ENCODE measurements at regions not wholly inside any gene's neighbourhood (a gene's known extent, or its start where the extent isn't known, plus 50 kb on each side); places are given as distances from the start of the nearest gene placed in this dataset.

DNA sequence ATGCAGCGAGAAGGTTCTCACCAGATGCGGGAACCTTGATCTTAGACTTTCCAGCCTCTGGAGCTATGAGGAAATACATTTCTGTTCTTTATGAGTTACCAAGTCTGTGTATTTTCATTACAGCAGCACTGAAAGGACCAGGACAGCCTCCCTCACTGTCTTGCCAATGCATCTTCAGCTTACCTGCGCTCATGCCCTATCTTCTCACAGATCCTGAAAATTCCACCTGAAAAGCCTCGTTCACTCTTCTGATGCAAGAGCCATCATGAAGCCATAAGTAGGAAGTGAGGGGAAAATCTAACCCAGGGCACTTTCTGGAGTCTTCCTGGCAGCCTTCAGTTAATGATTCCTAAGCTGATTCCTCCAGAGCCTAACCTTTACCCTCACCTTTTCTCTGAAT, 194.0 kb downstream of the SALL1 start:
- Histone ChIP-seq H3K27me3 (ENCODE audit: control insufficient read depth, insufficient read depth, low read length) (no peaks in the 10 kb centered on the region), H3K4ac (ENCODE audit: low read depth, low read length) (no peak overlapping the region), H3K9me1 (ENCODE audit: insufficient read depth, low read length) (no peaks in the 10 kb centered on the region), H3K14ac (replicated peaks; ENCODE audit: low read depth, low read length) (no peak overlapping the region), H4K8ac (ENCODE audit: low read depth in 2 of 2, low read length in 2 of 2) (no peak overlapping the region), H2BK20ac (ENCODE audit: low read depth, low read length) (no peak overlapping the region), H3K4me1 (ENCODE audit: control insufficient read depth, insufficient read depth, low read length) (no peaks in the 10 kb centered on the region), H2BK15ac (ENCODE audit: low read depth, low read length) (no peak overlapping the region), H3K4me3 (ENCODE audit: insufficient read depth, low read depth, low read length) (no peak overlapping the region), H3K18ac (ENCODE audit: low read depth, low read length) (no peak overlapping the region), H3K23ac (ENCODE audit: low read depth, low read length) (no peak overlapping the region), H2BK5ac (ENCODE audit: low read depth, low read length, poor library complexity, severe bottlenecking) (no peak overlapping the region), H3K27ac (ENCODE audit: insufficient read depth, low read length) (no peak overlapping the region), H2AK9ac (replicated peaks; ENCODE audit: low read depth, low read length, poor library complexity) (no peak overlapping the region), H3K56ac (ENCODE audit: extremely low read depth, insufficient read depth, low read length) (no peak overlapping the region), H3K79me1 (ENCODE audit: low read depth in 1 of 2, low read length in 2 of 2) (no peaks in the 10 kb centered on the region), H4K5ac (ENCODE audit: low read depth, low read length) (no peak overlapping the region), H4K91ac (ENCODE audit: insufficient read depth, low read depth, low read length) (no peak overlapping the region), H2AFZ (replicated peaks; ENCODE audit: low read length, poor library complexity) (no peak overlapping the region), H4K20me1 (ENCODE audit: insufficient read depth, low read length) (no peaks in the 10 kb centered on the region), H3K9me3 (ENCODE audit: control insufficient read depth, insufficient read depth, low read length) (no peaks in the 10 kb centered on the region), H3K9ac (ENCODE audit: low read depth, low read length) (no peak overlapping the region), H2AK5ac (ENCODE audit: low read depth, low read length) (no peak overlapping the region), H3K36me3 (ENCODE audit: control insufficient read depth, insufficient read depth, low read length) (no peaks in the 10 kb centered on the region), H2BK120ac (ENCODE audit: low read depth, low read length) (no peak overlapping the region), H3K4me2 (ENCODE audit: low read depth, low read length) (no peak overlapping the region)
- dilution Hi-C loops (cut with HindIII; ENCODE audit: low sequenced_read_pairs, unreplicated experiment): no loop called here
- TF ChIP-seq FOS (IDR thresholded peaks at IDR 0.05; ENCODE audit: low read depth, low read length) (no peak), CEBPB (IDR thresholded peaks at IDR 0.05; ENCODE audit: low read depth, low read length) (no peak), SMC3 (IDR thresholded peaks at IDR 0.05; ENCODE audit: low read depth, low read length) (no peak), POLR2A (IDR thresholded peaks at IDR 0.05; ENCODE audit: low read depth, low read length) (no peak), RAD21 (IDR thresholded peaks at IDR 0.05; ENCODE audit: low read length) (no peak), NFE2L2 (IDR thresholded peaks at IDR 0.05; ENCODE audit: low read depth, low read length) (no peak), MXI1 (IDR thresholded peaks at IDR 0.05; ENCODE audit: borderline replicate concordance, low read depth, low read length) (no peak), MAZ (IDR thresholded peaks at IDR 0.05; ENCODE audit: borderline replicate concordance, low read depth, low read length) (no peak), RFX5 (IDR thresholded peaks at IDR 0.05; ENCODE audit: low read depth, low read length) (no peak), RCOR1 (IDR thresholded peaks at IDR 0.05; ENCODE audit: insufficient replicate concordance, low read length) (no peak), MAFK (IDR thresholded peaks at IDR 0.05; ENCODE audit: low read depth, low read length) (no peak), CHD1 (IDR thresholded peaks at IDR 0.05; ENCODE audit: low read depth, low read length) (no peak), BHLHE40 (IDR thresholded peaks at IDR 0.05; ENCODE audit: low read depth, low read length) (no peak)
- TF ChIP-seq, protein P1, sequence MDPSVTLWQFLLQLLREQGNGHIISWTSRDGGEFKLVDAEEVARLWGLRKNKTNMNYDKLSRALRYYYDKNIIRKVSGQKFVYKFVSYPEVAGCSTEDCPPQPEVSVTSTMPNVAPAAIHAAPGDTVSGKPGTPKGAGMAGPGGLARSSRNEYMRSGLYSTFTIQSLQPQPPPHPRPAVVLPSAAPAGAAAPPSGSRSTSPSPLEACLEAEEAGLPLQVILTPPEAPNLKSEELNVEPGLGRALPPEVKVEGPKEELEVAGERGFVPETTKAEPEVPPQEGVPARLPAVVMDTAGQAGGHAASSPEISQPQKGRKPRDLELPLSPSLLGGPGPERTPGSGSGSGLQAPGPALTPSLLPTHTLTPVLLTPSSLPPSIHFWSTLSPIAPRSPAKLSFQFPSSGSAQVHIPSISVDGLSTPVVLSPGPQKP (IDR thresholded peaks at IDR 0.05; ENCODE audit: borderline replicate concordance, low read depth, low read length): no peak
- TF ChIP-seq, protein P2, sequence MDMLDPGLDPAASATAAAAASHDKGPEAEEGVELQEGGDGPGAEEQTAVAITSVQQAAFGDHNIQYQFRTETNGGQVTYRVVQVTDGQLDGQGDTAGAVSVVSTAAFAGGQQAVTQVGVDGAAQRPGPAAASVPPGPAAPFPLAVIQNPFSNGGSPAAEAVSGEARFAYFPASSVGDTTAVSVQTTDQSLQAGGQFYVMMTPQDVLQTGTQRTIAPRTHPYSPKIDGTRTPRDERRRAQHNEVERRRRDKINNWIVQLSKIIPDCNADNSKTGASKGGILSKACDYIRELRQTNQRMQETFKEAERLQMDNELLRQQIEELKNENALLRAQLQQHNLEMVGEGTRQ (IDR thresholded peaks at IDR 0.05; ENCODE audit: low read depth, low read length): no peak
- TF ChIP-seq, protein P3, sequence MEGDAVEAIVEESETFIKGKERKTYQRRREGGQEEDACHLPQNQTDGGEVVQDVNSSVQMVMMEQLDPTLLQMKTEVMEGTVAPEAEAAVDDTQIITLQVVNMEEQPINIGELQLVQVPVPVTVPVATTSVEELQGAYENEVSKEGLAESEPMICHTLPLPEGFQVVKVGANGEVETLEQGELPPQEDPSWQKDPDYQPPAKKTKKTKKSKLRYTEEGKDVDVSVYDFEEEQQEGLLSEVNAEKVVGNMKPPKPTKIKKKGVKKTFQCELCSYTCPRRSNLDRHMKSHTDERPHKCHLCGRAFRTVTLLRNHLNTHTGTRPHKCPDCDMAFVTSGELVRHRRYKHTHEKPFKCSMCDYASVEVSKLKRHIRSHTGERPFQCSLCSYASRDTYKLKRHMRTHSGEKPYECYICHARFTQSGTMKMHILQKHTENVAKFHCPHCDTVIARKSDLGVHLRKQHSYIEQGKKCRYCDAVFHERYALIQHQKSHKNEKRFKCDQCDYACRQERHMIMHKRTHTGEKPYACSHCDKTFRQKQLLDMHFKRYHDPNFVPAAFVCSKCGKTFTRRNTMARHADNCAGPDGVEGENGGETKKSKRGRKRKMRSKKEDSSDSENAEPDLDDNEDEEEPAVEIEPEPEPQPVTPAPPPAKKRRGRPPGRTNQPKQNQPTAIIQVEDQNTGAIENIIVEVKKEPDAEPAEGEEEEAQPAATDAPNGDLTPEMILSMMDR (conservative IDR thresholded peaks at IDR 0.05; ENCODE audit: low read depth, low read length): no peak
- ATAC-seq (ENCODE audit: low read depth): no peak
- DNase-seq: no peak
- WGBS, 2 experiments (ENCODE audit: extremely low coverage in 2 of 2, insufficient read length in 1 of 2): no CpG with 5 or more reads among the region's 4 CpGs
- BruUV-seq (replicated peaks): no TSS peak
- intact Hi-C loops (cut with micrococcal nuclease): no loop called here
- in situ Hi-C loops (cut with MboI; ENCODE audit: low sequenced_read_pairs): no loop called here
- ChIA-PET CTCF (no interaction called here), POLR2A (ENCODE audit: unreplicated experiment) (no interaction called here)

All from IMR-90 (cell line).